Neuronal stem cell (in vitro differentiated cells): ENCODE measurements at regions not wholly inside any gene's neighbourhood (a gene's known extent, or its start where the extent isn't known, plus 50 kb on each side); places are given as distances from the start of the nearest gene placed in this dataset.

Source experiments
- DNase-seq: peaks from one replicate; pipeline ENCODE4 v3.0.0-alpha.2; 2013; ENCODE audit warnings: low spot score
- H2AFZ ChIP-seq: one replicate; pipeline ENCODE4 v1.6.1; 2013; ENCODE audit warnings: mild to moderate bottlenecking, low read length, inconsistent platforms
- H2AK5ac ChIP-seq: 2 replicates; pipeline ENCODE4 v1.6.1; 2013; ENCODE audit warnings: low read depth, mild to moderate bottlenecking, inconsistent platforms, low read length, moderate library complexity, mixed read lengths
- H2BK120ac ChIP-seq: 2 replicates; pipeline ENCODE4 v1.6.1; 2013; ENCODE audit warnings: low read depth, mild to moderate bottlenecking, inconsistent platforms, low read length, moderate library complexity, mixed read lengths
- H2BK12ac ChIP-seq: one replicate; pipeline ENCODE4 v1.6.1; 2013; ENCODE audit warnings: low read length, inconsistent platforms
- H2BK15ac ChIP-seq: 2 replicates; pipeline ENCODE4 v1.6.1; 2013; ENCODE audit warnings: mild to moderate bottlenecking, low read length, inconsistent platforms, mixed read lengths
- H2BK5ac ChIP-seq: one replicate; pipeline ENCODE4 v1.6.1; 2013; ENCODE audit warnings: inconsistent platforms, mild to moderate bottlenecking, low read length, moderate library complexity
- H3K14ac ChIP-seq: one replicate; pipeline ENCODE4 v1.6.1; 2013; ENCODE audit warnings: low read length, inconsistent platforms
- H3K18ac ChIP-seq: 2 replicates; pipeline ENCODE4 v1.6.1; 2013; ENCODE audit warnings: low read length, inconsistent platforms
- H3K23ac ChIP-seq: 2 replicates; pipeline ENCODE4 v1.6.1; 2013; ENCODE audit warnings: low read depth, mild to moderate bottlenecking, mixed read lengths, low read length, inconsistent platforms; ENCODE audit not compliant: poor library complexity
- H3K27ac ChIP-seq: replicated peaks from 3 replicates; pipeline ENCODE4 v1.5.1; 2013; ENCODE audit warnings: low read length, inconsistent platforms
- H3K27me3 ChIP-seq, 3 experiments: 2 replicates each; pipeline ENCODE4 v1.6.1; 2013; ENCODE audit warnings: low read length in 3 of 3, mild to moderate bottlenecking in 2 of 3, inconsistent platforms in 1 of 3, low read depth in 1 of 3, mixed read lengths in 1 of 3, moderate library complexity in 1 of 3; ENCODE audit not compliant: control insufficient read depth in 3 of 3, insufficient read depth in 3 of 3
- H3K36me3 ChIP-seq, 2 donors: replicated peaks in 1 of 2; 2 replicates each; pipeline ENCODE4 v1.6.1; 2013; ENCODE audit warnings: low read length in 2 of 2; ENCODE audit not compliant: control insufficient read depth in 2 of 2, insufficient read depth in 2 of 2
- H3K4ac ChIP-seq: 2 replicates; pipeline ENCODE4 v1.6.1; 2013; ENCODE audit warnings: inconsistent platforms, mild to moderate bottlenecking, low read length, moderate library complexity
- H3K4me1 ChIP-seq, 2 donors: 1 replicate in 1 of 2; 2 replicates in 1 of 2; pipeline ENCODE4 v1.6.1; 2013; ENCODE audit warnings: low read length in 2 of 2, low read depth in 1 of 2; ENCODE audit not compliant: control insufficient read depth in 2 of 2, insufficient read depth in 1 of 2
- H3K4me2 ChIP-seq: one replicate; pipeline ENCODE4 v1.6.1; 2013; ENCODE audit warnings: mild to moderate bottlenecking, low read length, inconsistent platforms; ENCODE audit not compliant: insufficient read depth, poor library complexity, severe bottlenecking
- H3K4me3 ChIP-seq, 2 donors: 2 replicates each; pipeline ENCODE4 v1.5.1; 2013; ENCODE audit warnings: low read length in 2 of 2, mild to moderate bottlenecking in 2 of 2, inconsistent platforms in 1 of 2, moderate library complexity in 1 of 2
- H3K79me1 ChIP-seq: one replicate; pipeline ENCODE4 v1.6.1; 2013; ENCODE audit warnings: low read depth, mild to moderate bottlenecking, inconsistent platforms, low read length, moderate library complexity
- H3K9ac ChIP-seq: one replicate; pipeline ENCODE4 v1.6.1; 2013; ENCODE audit warnings: mild to moderate bottlenecking, low read depth, low read length, inconsistent platforms; ENCODE audit not compliant: poor library complexity
- H3K9me3 ChIP-seq, 2 donors: replicated peaks in 1 of 2; 2 replicates each; pipeline versions ENCODE3 to v1.6.1; 2013; ENCODE audit warnings: low read length in 2 of 2, mild to moderate bottlenecking in 2 of 2, inconsistent platforms in 1 of 2, low read depth in 1 of 2, mixed read lengths in 1 of 2, moderate library complexity in 1 of 2; ENCODE audit not compliant: control insufficient read depth in 2 of 2, insufficient read depth in 1 of 2
- H4K8ac ChIP-seq: one replicate; pipeline ENCODE4 v1.6.1; 2013; ENCODE audit warnings: low read depth, mild to moderate bottlenecking, inconsistent platforms, low read length, moderate library complexity
- H4K91ac ChIP-seq: one replicate; pipeline ENCODE4 v1.6.1; 2013; ENCODE audit warnings: low read length, low read depth, mild to moderate bottlenecking, inconsistent platforms; ENCODE audit not compliant: poor library complexity
- WGBS, 2 donors: extraction: QIAGEN DNeasy Blood & Tissue Kit; methylation state at CpG; one replicate each; pipeline ENCODE4 v1.1.7; 2013; ENCODE audit warnings: missing lambda C conversion rate in 2 of 2, mixed read lengths in 1 of 2; ENCODE audit not compliant: insufficient read length in 2 of 2, insufficient replicate concordance in 1 of 2; ENCODE audit errors: extremely low coverage in 2 of 2; 5-methylcytosine and 5-hydroxymethylcytosine counted together

- H3K27me3 ChIP-seq: peaks cover 0 to 8% (median 2%) of the 10 kb centered on the region in 3 experiments
- H2AK5ac ChIP-seq: no peak overlapping the region
- no peak overlapping the region for H2BK15ac ChIP-seq
- H2BK5ac ChIP-seq: no peak overlapping the region
- H3K27ac ChIP-seq: no peak overlapping the region
- peaks cover 0 to 2% of the 10 kb centered on the region in 2 donors for H3K4me1 ChIP-seq
- H3K9me3 ChIP-seq: peaks cover 0 to 2% of the 10 kb centered on the region in 2 donors
- H3K4ac ChIP-seq: no peak overlapping the region
- H3K36me3 ChIP-seq: no peaks in the 10 kb centered on the region
- H3K4me3 ChIP-seq: no peak overlapping the region
- no peak overlapping the region for H4K8ac ChIP-seq
- H3K9ac ChIP-seq: no peak overlapping the region
- H3K79me1 ChIP-seq: no peaks in the 10 kb centered on the region
- H3K23ac ChIP-seq: no peak overlapping the region
- WGBS, 2 donors: no CpG with 5 or more reads among the region's 3 CpGs
- H2BK120ac ChIP-seq: no peak overlapping the region
- no peak for DNase-seq
- no peak overlapping the region for H2AFZ ChIP-seq
- H2BK12ac ChIP-seq: no peak overlapping the region
- H3K14ac ChIP-seq: no peak overlapping the region
- no peak overlapping the region for H4K91ac ChIP-seq
- no peak overlapping the region for H3K18ac ChIP-seq
- no peak overlapping the region for H3K4me2 ChIP-seq
Observed at GRCh38 chr12:13425766-13426165, 229.2 kb downstream of the EMP1 start.

DNA sequence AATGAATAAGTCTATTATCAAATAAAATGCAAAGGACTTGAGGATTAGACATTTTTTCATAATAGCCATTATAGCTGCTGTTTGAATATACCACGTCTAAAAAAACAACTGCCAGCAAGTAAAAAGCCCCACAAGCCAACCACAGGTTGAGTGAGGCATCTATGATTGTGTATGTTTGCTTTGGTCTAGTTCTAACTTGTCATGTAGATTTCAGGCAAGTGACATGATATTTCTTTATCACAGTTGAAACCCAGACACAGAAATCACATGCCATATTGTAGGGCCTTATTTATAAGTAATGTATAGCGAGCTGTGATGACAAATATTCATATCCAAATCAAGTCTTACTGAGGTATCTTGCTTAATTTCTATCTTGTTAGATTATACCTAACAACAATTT lies 225.8 kb downstream of the EMP1 start:
- Histone ChIP-seq H3K27me3 (peaks cover 0 to 13% (median 2%) of the 10 kb centered on the region in 3 experiments), H3K4ac (no peak overlapping the region), H3K36me3 (no peaks in the 10 kb centered on the region), H2BK120ac (no peak overlapping the region), H3K4me1 (peaks cover 0 to 2% of the 10 kb centered on the region in 2 donors), H2BK12ac (no peak overlapping the region), H2AFZ (no peak overlapping the region), H4K91ac (no peak overlapping the region), H2BK5ac (no peak overlapping the region), H3K9ac (no peak overlapping the region), H3K14ac (no peak overlapping the region), H3K79me1 (no peaks in the 10 kb centered on the region), H4K8ac (no peak overlapping the region), H2BK15ac (no peak overlapping the region), H3K27ac (no peak overlapping the region), H3K4me3 (no peak overlapping the region), H3K23ac (no peak overlapping the region), H3K9me3 (no peaks in the 10 kb centered on the region), H3K18ac (no peak overlapping the region), H2AK5ac (no peak overlapping the region), H3K4me2 (no peak overlapping the region)
- no peak for DNase-seq
- WGBS, 2 donors: no CpG with 5 or more reads among the region's 2 CpGs

GRCh38 chr12:13417516-13417915 lies 221.0 kb downstream of the EMP1 start:
- no peaks in the 10 kb centered on the region for H3K9me3 ChIP-seq
- no peak overlapping the region for H3K27ac ChIP-seq
- no peaks in the 10 kb centered on the region for H3K79me1 ChIP-seq
- no peak overlapping the region for H3K23ac ChIP-seq
- peaks cover 0 to 13% (median 0%) of the 10 kb centered on the region in 3 experiments for H3K27me3 ChIP-seq
- DNase-seq: no peak
- H3K4me2 ChIP-seq: no peak overlapping the region
- no peak overlapping the region for H2BK15ac ChIP-seq
- no peak overlapping the region for H3K4ac ChIP-seq
- H2BK5ac ChIP-seq: no peak overlapping the region
- H3K14ac ChIP-seq: no peak overlapping the region
- H4K91ac ChIP-seq: no peak overlapping the region
- H3K4me3 ChIP-seq: no peak overlapping the region
- H3K4me1 ChIP-seq: peaks cover 0 to 2% of the 10 kb centered on the region in 2 donors
- no peak overlapping the region for H2BK120ac ChIP-seq
- H3K18ac ChIP-seq: no peak overlapping the region
- no peak overlapping the region for H2BK12ac ChIP-seq
- H3K9ac ChIP-seq: no peak overlapping the region
- WGBS, 2 donors: no CpG with 5 or more reads among the region's 2 CpGs
- no peak overlapping the region for H2AFZ ChIP-seq
- no peaks in the 10 kb centered on the region for H3K36me3 ChIP-seq
- no peak overlapping the region for H4K8ac ChIP-seq
- no peak overlapping the region for H2AK5ac ChIP-seq

GRCh38 chr12:13411287-13411686 lies 214.8 kb downstream of the EMP1 start:
- no peak for DNase-seq
- no peak overlapping the region for H2BK12ac ChIP-seq
- H3K27me3 ChIP-seq: no peaks in the 10 kb centered on the region
- no peak overlapping the region for H3K9ac ChIP-seq
- no peaks in the 10 kb centered on the region for H3K4me1 ChIP-seq
- H2BK5ac ChIP-seq: no peak overlapping the region
- no peak overlapping the region for H4K8ac ChIP-seq
- H3K4me2 ChIP-seq: no peak overlapping the region
- H2BK120ac ChIP-seq: no peak overlapping the region
- no peak overlapping the region for H3K4ac ChIP-seq
- no peak overlapping the region for H2BK15ac ChIP-seq
- peaks cover 0 to 2% of the 10 kb centered on the region in 2 donors for H3K9me3 ChIP-seq
- H2AFZ ChIP-seq: no peak overlapping the region
- H3K79me1 ChIP-seq: no peaks in the 10 kb centered on the region
- no CpG with 5 or more reads among the region's 2 CpGs for WGBS, 2 donors
- no peak overlapping the region for H3K27ac ChIP-seq
- H3K23ac ChIP-seq: no peak overlapping the region
- no peak overlapping the region for H2AK5ac ChIP-seq
- no peaks in the 10 kb centered on the region for H3K36me3 ChIP-seq
- H3K18ac ChIP-seq: no peak overlapping the region
- no peak overlapping the region for H3K14ac ChIP-seq
- no peak overlapping the region for H3K4me3 ChIP-seq
- H4K91ac ChIP-seq: no peak overlapping the region
